ENCODE measurements at regions not wholly inside any gene's neighbourhood (a gene's known extent, or its start where the extent isn't known, plus 50 kb on each side); places are given as distances from the start of the nearest gene placed in this dataset.
A peak's percentile ranks its signal among the peaks of the same experiment; 100 is the strongest.

- H3K27ac ChIP-seq (ENCODE audit: low read length): no peak overlapping the region
Observed at GRCh38 chr12:91988086-91988923, 157.3 kb downstream of the BTG1 start.

GRCh38 chr12:91986084-91986483, 159.6 kb downstream of the BTG1 start:
- Histone ChIP-seq H3K4me1 (ENCODE audit: control insufficient read depth in 1 of 2, extremely low read depth in 1 of 2, insufficient read depth in 2 of 2, low read length in 2 of 2) (peaks cover 2 to 7% of the 10 kb centered on the region in 2 experiments), H3K27ac (ENCODE audit: low read length) (no peak overlapping the region), H3K36me3 (ENCODE audit: control insufficient read depth in 2 of 2, extremely low read depth in 1 of 2, insufficient read depth in 1 of 2, low read length in 1 of 2) (no peaks in the 10 kb centered on the region), H3K27me3 (replicated peaks in 1 of 2; ENCODE audit: control insufficient read depth in 2 of 2, extremely low read depth in 1 of 2, insufficient read depth in 2 of 2, low read length in 1 of 2) (no peaks in the 10 kb centered on the region), H3K9me3 (no peaks in the 10 kb centered on the region), H3K4me3 (ENCODE audit: control insufficient read depth in 1 of 2, extremely low read depth in 1 of 2, low read length in 1 of 2) (no peak overlapping the region)
- ChIA-PET CTCF (interaction anchor here in 1 of 2 donors (0.7 to 1.0 kb wide), 3 partner anchors 56 to 175 kb away, joined by 3 read pairs; no protein-coding TSS in a partner anchor), POLR2A (interaction anchor here (0.6 to 1.6 kb wide), 4 partner anchors 13 to 160 kb away, joined by 3 to 6 read pairs (median 4); partner anchors contain the start of gene BTG1 (in 1 of the 2))
- DNase-seq (no peak), ATAC-seq (replicated peaks in 1 of 4) (no peak)
- Mint-ChIP-seq H3K4me3 (no peak overlapping the region), H3K4me1 (peaks cover 68 to 83% (median 68%) of the 10 kb centered on the region in 3 donors), H3K36me3 (peaks cover 13% of the 10 kb centered on the region), H3K27me3 (no peaks in the 10 kb centered on the region), H3K27ac (peak overlapping the region in 1 of 2 donors; percentile 29), H3K9me3 (peaks cover 0 to 6% (median 1%) of the 10 kb centered on the region in 3 donors)
- 96% methylated on average over 2 of the region's 2 CpGs for WGBS (ENCODE audit: insufficient coverage)

More at GRCh38 chr12:91988086-91988923, 157.3 kb downstream of the BTG1 start:
- DNase-seq (no peak), ATAC-seq (replicated peaks in 1 of 4) (no peak)
- POLR2A ChIA-PET: no interaction called here
- peaks cover 6 to 9% of the 10 kb centered on the region in 2 experiments for H3K4me1 ChIP-seq (ENCODE audit: control insufficient read depth in 1 of 2, extremely low read depth in 1 of 2, insufficient read depth in 2 of 2, low read length in 2 of 2)
- no peak overlapping the region for H3K4me3 Mint-ChIP-seq
- H3K27me3 Mint-ChIP-seq: no peaks in the 10 kb centered on the region
- no peak overlapping the region for H3K4me3 ChIP-seq (ENCODE audit: control insufficient read depth in 1 of 2, extremely low read depth in 1 of 2, low read length in 1 of 2)
- CTCF ChIA-PET: no interaction called here
- peaks cover 0 to 3% (median 0%) of the 10 kb centered on the region in 3 donors for H3K9me3 Mint-ChIP-seq
- H3K27me3 ChIP-seq (replicated peaks in 1 of 2; ENCODE audit: control insufficient read depth in 2 of 2, extremely low read depth in 1 of 2, insufficient read depth in 2 of 2, low read length in 1 of 2): no peaks in the 10 kb centered on the region
- H3K9me3 ChIP-seq: no peaks in the 10 kb centered on the region
- H3K36me3 Mint-ChIP-seq: peaks cover 10% of the 10 kb centered on the region
- WGBS (ENCODE audit: insufficient coverage): 96% methylated on average over 4 of the region's 7 CpGs
- peak overlapping the region in 1 of 2 donors; percentile 59 for H3K27ac Mint-ChIP-seq
- H3K4me1 Mint-ChIP-seq: peaks cover 69 to 81% (median 70%) of the 10 kb centered on the region in 3 donors
- no peaks in the 10 kb centered on the region for H3K36me3 ChIP-seq (ENCODE audit: control insufficient read depth in 2 of 2, extremely low read depth in 1 of 2, insufficient read depth in 1 of 2, low read length in 1 of 2)

GRCh38 chr12:91985002-91985787, 160.5 kb downstream of the BTG1 start:
- ChIA-PET CTCF (interaction anchor here in 1 of 2 donors (0.6 to 0.7 kb wide), 2 partner anchors 103 to 130 kb away, joined by 3 to 4 read pairs; no protein-coding TSS in a partner anchor), POLR2A (interaction anchor here in 1 of 2 donors (0.6 to 1.6 kb wide), 2 partner anchors 139 to 161 kb away, joined by 4 read pairs; partner anchors contain the start of gene BTG1)
- no peaks in the 10 kb centered on the region for H3K4me1 ChIP-seq (ENCODE audit: control insufficient read depth in 1 of 2, extremely low read depth in 1 of 2, insufficient read depth in 2 of 2, low read length in 2 of 2)
- no peaks in the 10 kb centered on the region for H3K9me3 ChIP-seq
- DNase-seq: no peak
- Mint-ChIP-seq H3K4me3 (no peak overlapping the region), H3K27me3 (no peaks in the 10 kb centered on the region), H3K4me1 (peaks cover 66 to 82% (median 68%) of the 10 kb centered on the region in 3 donors), H3K9me3 (peaks cover 0 to 9% (median 2%) of the 10 kb centered on the region in 3 donors), H3K36me3 (peaks cover 13% of the 10 kb centered on the region), H3K27ac (peak overlapping the region in 1 of 2 donors; percentile 48)
- H3K27ac ChIP-seq (ENCODE audit: low read length): no peak overlapping the region
- no peaks in the 10 kb centered on the region for H3K27me3 ChIP-seq (replicated peaks in 1 of 2; ENCODE audit: control insufficient read depth in 2 of 2, extremely low read depth in 1 of 2, insufficient read depth in 2 of 2, low read length in 1 of 2)
- no peaks in the 10 kb centered on the region for H3K36me3 ChIP-seq (ENCODE audit: control insufficient read depth in 2 of 2, extremely low read depth in 1 of 2, insufficient read depth in 1 of 2, low read length in 1 of 2)
- no peak overlapping the region for H3K4me3 ChIP-seq (ENCODE audit: control insufficient read depth in 1 of 2, extremely low read depth in 1 of 2, low read length in 1 of 2)
- WGBS (ENCODE audit: insufficient coverage): 72% methylated on average over 3 of the region's 8 CpGs
- ATAC-seq (replicated peaks in 1 of 4): peak in 1 of 4 experiments; percentile 55

GRCh38 chr12:91984556-91984955, 161.1 kb downstream of the BTG1 start:
- no peak overlapping the region for H3K4me3 ChIP-seq (ENCODE audit: control insufficient read depth in 1 of 2, extremely low read depth in 1 of 2, low read length in 1 of 2)
- H3K9me3 ChIP-seq: no peaks in the 10 kb centered on the region
- no peak for DNase-seq
- H3K4me1 Mint-ChIP-seq: peaks cover 65 to 75% (median 68%) of the 10 kb centered on the region in 3 donors
- no peaks in the 10 kb centered on the region for H3K27me3 ChIP-seq (replicated peaks in 1 of 2; ENCODE audit: control insufficient read depth in 2 of 2, extremely low read depth in 1 of 2, insufficient read depth in 2 of 2, low read length in 1 of 2)
- WGBS (ENCODE audit: insufficient coverage): no CpG with 5 or more reads among the region's 5 CpGs
- H3K36me3 ChIP-seq (ENCODE audit: control insufficient read depth in 2 of 2, extremely low read depth in 1 of 2, insufficient read depth in 1 of 2, low read length in 1 of 2): no peaks in the 10 kb centered on the region
- CTCF ChIA-PET: no interaction called here
- H3K9me3 Mint-ChIP-seq: peaks cover 0 to 9% (median 2%) of the 10 kb centered on the region in 3 donors
- H3K27ac ChIP-seq (ENCODE audit: low read length): no peak overlapping the region
- H3K36me3 Mint-ChIP-seq: peaks cover 13% of the 10 kb centered on the region
- no peak for ATAC-seq (replicated peaks in 1 of 4)
- peak overlapping the region in 1 of 3 donors; percentile 16 for H3K4me3 Mint-ChIP-seq
- POLR2A ChIA-PET: interaction anchor here in 1 of 2 donors (1.0 to 1.6 kb wide), 3 partner anchors 149 to 161 kb away, joined by 3 to 4 read pairs (median 4); partner anchors contain the start of gene BTG1
- H3K27me3 Mint-ChIP-seq: no peaks in the 10 kb centered on the region
- peak overlapping the region in 1 of 2 donors; percentile 8 for H3K27ac Mint-ChIP-seq
- peaks cover 0 to under 1% of the 10 kb centered on the region in 2 experiments for H3K4me1 ChIP-seq (ENCODE audit: control insufficient read depth in 1 of 2, extremely low read depth in 1 of 2, insufficient read depth in 2 of 2, low read length in 2 of 2)

- no peak for DNase-seq
- H3K4me3 Mint-ChIP-seq: no peak overlapping the region
- H3K27ac ChIP-seq (ENCODE audit: low read length): no peak overlapping the region
- H3K27ac Mint-ChIP-seq: no peak overlapping the region
- peaks cover 2 to 4% of the 10 kb centered on the region in 2 experiments for H3K4me1 ChIP-seq (ENCODE audit: control insufficient read depth in 1 of 2, extremely low read depth in 1 of 2, insufficient read depth in 2 of 2, low read length in 2 of 2)
- peaks cover 13% of the 10 kb centered on the region for H3K36me3 Mint-ChIP-seq
- H3K9me3 Mint-ChIP-seq: peaks cover 0 to 9% (median 2%) of the 10 kb centered on the region in 3 donors
- ChIA-PET POLR2A (interaction anchor here in 1 of 2 donors (1.0 to 1.3 kb wide), 2 partner anchors 149 to 154 kb away, joined by 3 to 4 read pairs; no protein-coding TSS in a partner anchor), CTCF (interaction anchor here in 1 of 2 donors (0.6 kb wide), 1 partner anchor 47 kb away, joined by 3 read pairs; no protein-coding TSS in a partner anchor)
- peaks cover 69 to 74% (median 70%) of the 10 kb centered on the region in 3 donors for H3K4me1 Mint-ChIP-seq
- no peaks in the 10 kb centered on the region for H3K27me3 Mint-ChIP-seq
- no CpG with 5 or more reads among the region's 3 CpGs for WGBS (ENCODE audit: insufficient coverage)
- no peak for ATAC-seq (replicated peaks in 1 of 4)
- H3K36me3 ChIP-seq (ENCODE audit: control insufficient read depth in 2 of 2, extremely low read depth in 1 of 2, insufficient read depth in 1 of 2, low read length in 1 of 2): no peaks in the 10 kb centered on the region
- H3K27me3 ChIP-seq (replicated peaks in 1 of 2; ENCODE audit: control insufficient read depth in 2 of 2, extremely low read depth in 1 of 2, insufficient read depth in 2 of 2, low read length in 1 of 2): no peaks in the 10 kb centered on the region
- no peak overlapping the region for H3K4me3 ChIP-seq (ENCODE audit: control insufficient read depth in 1 of 2, extremely low read depth in 1 of 2, low read length in 1 of 2)
- H3K9me3 ChIP-seq: no peaks in the 10 kb centered on the region
Observed at GRCh38 chr12:91983935-91984334, 161.7 kb downstream of the BTG1 start.

Data from T-cell (primary cell).